Neutrophil (primary cell): ENCODE measurements at regions not wholly inside any gene's neighbourhood (a gene's known extent, or its start where the extent isn't known, plus 50 kb on each side); places are given as distances from the start of the nearest gene placed in this dataset.

Source experiments
- H3K27ac ChIP-seq: fragments of 200-600 bp; sonication (generic); 2 replicates; pipeline ENCODE4 v1.5.1; 2016; ENCODE audit warnings: mild to moderate bottlenecking, moderate library complexity
- H3K27me3 ChIP-seq: fragments of 200-600 bp; sonication (generic); 2 replicates; pipeline ENCODE4 v1.6.0; 2016; ENCODE audit warnings: mild to moderate bottlenecking
- H3K36me3 ChIP-seq: fragments of 200-600 bp; sonication (generic); 2 replicates; pipeline ENCODE4 v1.5.1; 2017
- H3K4me1 ChIP-seq, 2 experiments: fragments of 200-600 bp in 1 of 2; sonication (generic) in 1 of 2; 1 replicate in 1 of 2; 2 replicates in 1 of 2; pipeline versions ENCODE4 v1.5.1 to v1.6.1; 2013 to 2016; ENCODE audit warnings: low read depth in 1 of 2, low read length in 1 of 2, mild to moderate bottlenecking in 1 of 2, moderate library complexity in 1 of 2; ENCODE audit not compliant: control insufficient read depth in 1 of 2, insufficient read depth in 1 of 2
- H3K4me3 ChIP-seq, 2 experiments: fragments of 200-600 bp in 1 of 2; sonication (generic) in 1 of 2; 1 replicate in 1 of 2; 2 replicates in 1 of 2; pipeline ENCODE4 v1.5.1; 2013 to 2016; ENCODE audit warnings: low read depth in 1 of 2, low read length in 1 of 2, mild to moderate bottlenecking in 1 of 2, moderate library complexity in 1 of 2
- H3K9me3 ChIP-seq: fragments of 200-600 bp; sonication (generic); 2 replicates; pipeline ENCODE4 v1.5.1; 2016
- CTCF ChIP-seq: fragments of 200-600 bp; sonication (generic); IDR thresholded peaks from 2 replicates; pipeline ENCODE4 v1.5.1; 2016; ENCODE audit warnings: antibody characterized with exemption

- no peaks in the 10 kb centered on the region for H3K9me3 ChIP-seq
- no peak for TF ChIP-seq CTCF
- no peaks in the 10 kb centered on the region for H3K4me1 ChIP-seq
- H3K36me3 ChIP-seq: no peaks in the 10 kb centered on the region
- no peaks in the 10 kb centered on the region for H3K27me3 ChIP-seq
- H3K4me3 ChIP-seq: no peak overlapping the region
- no peak overlapping the region for H3K27ac ChIP-seq
Measured at GRCh38 chr9:94199776-94200175, 59.3 kb upstream of the ZNF169 start.

- TF ChIP-seq CTCF: no peak
- H3K9me3 ChIP-seq: no peaks in the 10 kb centered on the region
Measured at GRCh38 chr9:94204174-94204573, 54.9 kb upstream of the ZNF169 start.

GRCh38 chr9:94207781-94208180 lies 51.3 kb upstream of the ZNF169 start:
- no peak overlapping the region for H3K4me3 ChIP-seq
- no peaks in the 10 kb centered on the region for H3K9me3 ChIP-seq
- TF ChIP-seq CTCF: no peak
- H3K27me3 ChIP-seq: no peaks in the 10 kb centered on the region
- no peaks in the 10 kb centered on the region for H3K4me1 ChIP-seq
- H3K36me3 ChIP-seq: no peaks in the 10 kb centered on the region
- no peak overlapping the region for H3K27ac ChIP-seq

More at GRCh38 chr9:94204174-94204573, 54.9 kb upstream of the ZNF169 start:
- Histone ChIP-seq H3K4me1 (no peaks in the 10 kb centered on the region), H3K4me3 (no peak overlapping the region), H3K27ac (no peak overlapping the region), H3K27me3 (no peaks in the 10 kb centered on the region), H3K36me3 (no peaks in the 10 kb centered on the region)
